ACHN (cell line): ENCODE measurements at regions not wholly inside any gene's neighbourhood (a gene's known extent, or its start where the extent isn't known, plus 50 kb on each side); places are given as distances from the start of the nearest gene placed in this dataset.
A peak's percentile ranks its signal among the peaks of the same experiment; 100 is the strongest.
"Not testable (repeated sequence)": the region's sequence is repeated elsewhere in the genome, so short reads cannot be mapped to it uniquely, and the experiment has no call there.

Experiments used
- DNase-seq: peaks from one replicate; pipeline ENCODE4 v3.0.0-alpha.2; 2015
- in situ Hi-C: cut with HindIII; loops from 2 replicates; pipeline ENCODE4 v1.10.0; 2017; ENCODE audit warnings: low sequenced_read_pairs, low pct_ligation_motif_present, low pct_unique_long_range_greater_than_20kb

DNA sequence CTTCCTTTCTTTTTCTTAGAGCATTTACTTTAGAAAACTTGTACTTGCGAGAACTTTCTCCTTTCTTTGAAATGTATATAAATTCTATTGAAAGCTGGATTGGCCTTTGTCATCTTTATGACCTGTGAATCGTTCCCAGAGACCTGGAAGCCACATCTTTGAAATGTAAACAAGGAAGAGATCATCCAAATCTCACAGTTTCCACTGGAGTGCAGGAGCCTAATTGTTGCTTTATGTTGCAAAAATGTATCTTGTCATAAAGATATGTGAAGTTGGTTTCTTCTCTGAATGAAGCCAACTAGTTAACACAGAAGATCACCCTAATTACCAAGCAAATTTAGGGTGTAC is 1101.8 kb downstream of the TAF11L14 start:
- in situ Hi-C loops, result no loop called here
- DNase-seq, result no peak

DNA sequence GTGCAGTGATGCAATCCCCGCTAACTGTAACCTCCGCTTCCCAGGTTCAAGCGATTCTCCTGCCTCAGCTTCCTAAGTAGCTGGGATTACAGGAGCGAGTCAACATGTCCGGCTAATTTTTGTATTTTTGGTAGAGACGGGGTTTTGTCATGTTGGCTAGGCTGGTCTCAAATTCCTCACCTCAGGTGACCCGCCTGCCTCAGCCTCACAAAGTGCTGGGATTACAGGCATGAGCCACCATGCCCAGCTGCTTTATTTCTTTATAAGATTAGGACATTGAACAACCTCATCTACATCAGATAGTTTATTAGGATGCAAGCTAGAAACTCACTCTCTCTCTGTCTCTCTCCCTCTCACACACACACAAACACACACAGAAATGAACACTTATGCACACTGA is 1102.5 kb downstream of the TAF11L14 start:
- in situ Hi-C loops, DNase-seq: not testable (repeated sequence)

DNA sequence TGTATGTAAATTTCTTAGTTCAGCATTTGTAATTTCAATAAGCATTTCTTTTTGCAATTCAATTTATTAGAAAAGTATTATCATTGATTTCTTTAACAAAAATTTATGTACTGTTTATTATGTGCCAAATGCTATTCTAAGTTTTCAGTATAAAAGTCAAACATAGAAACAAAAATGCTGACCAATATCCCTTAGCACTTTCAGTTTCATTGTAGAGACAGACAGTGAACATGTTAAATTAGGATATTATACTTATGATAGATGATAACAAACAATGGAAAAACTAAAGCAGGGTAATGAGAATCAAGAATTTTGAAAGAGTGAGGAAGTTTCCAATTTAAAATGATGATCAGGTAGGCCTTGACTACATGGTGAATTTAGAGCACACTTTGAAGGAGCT is 1106.0 kb downstream of the TAF11L14 start:
- in situ Hi-C loops, result no loop called here
- no peak for DNase-seq

DNA sequence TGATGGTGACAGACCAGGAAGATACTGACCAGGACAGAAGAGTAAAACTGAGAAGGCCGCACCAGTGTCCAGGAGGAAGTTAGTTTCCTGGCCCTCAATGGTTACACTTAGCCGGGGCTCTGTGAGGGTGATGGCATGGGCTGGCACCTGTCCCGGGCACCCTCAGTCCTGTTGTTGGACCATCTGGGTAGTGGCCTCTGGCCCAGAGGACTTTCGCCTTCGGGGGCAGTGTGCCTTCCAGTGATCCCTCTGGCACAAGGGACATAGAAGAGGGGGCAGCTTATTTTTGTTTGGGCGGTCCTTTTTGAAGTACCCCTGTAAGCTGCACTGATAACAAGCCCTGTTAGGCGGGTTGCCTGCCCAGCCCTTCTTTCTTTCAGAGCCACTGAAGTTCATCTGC is 1108.6 kb downstream of the TAF11L14 start:
- no peak for DNase-seq
- in situ Hi-C loops, result no loop called here

DNA sequence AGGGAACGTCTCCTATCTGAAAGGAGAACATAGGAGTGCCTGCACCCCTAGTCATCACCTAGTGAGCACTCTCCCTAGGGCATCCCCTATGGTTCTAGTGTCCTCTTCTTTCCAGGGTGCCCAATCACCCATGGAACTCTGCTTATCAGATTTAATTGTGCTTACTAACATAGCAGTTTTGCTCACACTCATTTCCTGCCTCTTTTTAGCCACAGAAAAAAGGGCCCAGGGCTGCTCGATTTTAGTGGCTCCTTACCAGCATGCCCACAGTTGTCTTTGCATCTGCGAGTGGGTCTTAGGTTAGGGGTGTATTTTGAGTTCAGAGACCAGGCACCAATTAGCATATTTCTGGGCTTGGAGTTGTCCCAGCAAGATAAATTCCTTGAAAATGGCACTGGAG is 1110.2 kb downstream of the TAF11L14 start:
- in situ Hi-C loops, result no loop called here
- no peak for DNase-seq

DNA sequence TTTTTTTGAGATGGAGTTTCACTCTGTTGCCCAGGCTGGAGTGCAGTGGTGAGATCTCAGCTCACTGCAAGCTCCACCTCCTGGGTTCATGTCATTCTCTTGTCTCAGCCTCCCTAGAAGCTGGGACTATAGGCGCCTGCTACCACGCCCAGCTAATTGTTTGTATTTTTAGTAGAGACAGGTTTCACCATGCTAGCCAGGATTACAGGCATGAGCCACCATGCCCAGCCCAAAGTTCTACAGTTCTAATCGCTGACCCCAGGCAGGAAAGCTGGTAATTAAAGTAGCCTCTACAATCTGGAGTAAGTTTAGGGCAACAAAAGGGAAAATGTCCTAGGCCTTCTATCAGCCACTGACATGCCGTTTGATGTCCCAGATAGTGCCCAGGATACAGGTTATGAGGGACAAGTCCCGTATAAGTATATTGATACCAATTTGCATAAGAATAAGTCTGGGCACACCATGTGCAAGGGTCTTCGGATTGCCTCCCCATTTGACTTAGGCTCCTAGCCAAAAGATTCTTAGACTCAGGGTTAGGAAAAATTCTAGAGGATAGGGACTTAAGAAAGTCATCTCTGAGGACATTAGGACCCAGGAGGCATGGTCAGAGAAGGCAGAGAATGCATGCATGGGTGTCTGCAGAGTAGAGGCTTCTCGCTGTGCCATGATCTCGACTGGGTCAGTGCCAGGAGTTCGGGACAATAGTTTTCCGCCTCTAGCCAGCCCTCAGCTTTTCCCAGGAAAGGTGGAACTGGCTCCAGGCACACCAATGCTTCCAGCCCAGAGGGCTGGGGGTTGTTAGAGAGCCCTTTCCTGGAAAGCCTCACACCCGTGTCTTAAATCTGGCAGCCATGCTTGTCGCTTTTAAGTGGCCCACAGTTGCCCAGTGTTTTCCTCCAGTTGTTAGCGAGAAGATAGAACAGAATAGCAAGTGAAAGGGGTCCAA is 1111.1 kb downstream of the TAF11L14 start:
- peak; percentile 43 for DNase-seq
- in situ Hi-C loops, result no loop called here

DNA sequence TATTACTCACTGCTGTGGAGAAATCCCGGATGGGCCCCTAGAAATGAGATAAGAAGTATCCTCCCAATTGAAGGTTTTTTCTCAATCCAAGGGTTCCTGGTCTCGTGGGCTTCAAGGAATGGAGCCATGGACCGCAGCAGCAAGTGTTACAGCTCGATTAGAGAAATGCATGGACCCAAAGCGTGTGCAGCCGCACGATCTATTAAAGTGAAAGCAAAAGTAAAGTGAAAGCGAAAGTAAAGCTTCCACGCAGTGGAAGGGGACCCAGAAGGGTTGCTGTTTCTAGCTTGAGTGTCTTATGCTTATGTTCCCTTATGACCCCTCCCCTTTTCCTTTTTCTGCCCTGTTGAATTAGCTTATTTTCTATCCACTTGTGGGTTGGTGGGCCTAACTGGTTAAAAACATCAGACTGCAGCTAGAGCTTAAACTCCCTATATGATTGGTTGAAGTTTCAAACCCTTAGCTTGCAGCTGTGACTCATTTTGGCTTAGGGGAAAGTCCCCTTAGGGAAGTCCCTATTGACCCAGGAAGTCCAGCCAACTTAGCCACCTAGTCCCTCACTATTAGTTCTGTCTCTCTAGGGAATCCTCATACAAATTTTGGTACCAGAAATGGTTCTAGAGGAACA is 1111.8 kb downstream of the TAF11L14 start:
- in situ Hi-C loops, result no loop called here
- peak; percentile 81 for DNase-seq

DNA sequence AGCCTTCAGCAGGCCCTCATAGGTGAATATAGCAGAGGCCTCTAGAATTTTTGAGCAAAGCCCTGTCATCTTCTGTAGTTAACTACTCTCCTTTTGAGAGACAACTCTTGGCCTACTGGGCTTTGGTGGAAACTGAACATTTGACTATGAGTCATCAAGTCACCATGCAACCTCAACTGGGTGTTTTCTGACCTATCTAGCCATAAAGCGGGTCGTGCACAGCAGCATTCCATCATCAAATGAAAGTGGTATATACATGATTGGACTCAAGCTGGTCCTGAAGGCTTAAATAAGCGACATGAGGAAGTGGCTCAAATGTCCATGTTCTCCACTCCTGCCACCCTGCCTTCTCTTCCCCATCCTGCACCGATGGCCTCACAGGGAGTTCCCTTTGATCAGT is 1115.5 kb downstream of the TAF11L14 start:
- in situ Hi-C loops, result no loop called here

DNA sequence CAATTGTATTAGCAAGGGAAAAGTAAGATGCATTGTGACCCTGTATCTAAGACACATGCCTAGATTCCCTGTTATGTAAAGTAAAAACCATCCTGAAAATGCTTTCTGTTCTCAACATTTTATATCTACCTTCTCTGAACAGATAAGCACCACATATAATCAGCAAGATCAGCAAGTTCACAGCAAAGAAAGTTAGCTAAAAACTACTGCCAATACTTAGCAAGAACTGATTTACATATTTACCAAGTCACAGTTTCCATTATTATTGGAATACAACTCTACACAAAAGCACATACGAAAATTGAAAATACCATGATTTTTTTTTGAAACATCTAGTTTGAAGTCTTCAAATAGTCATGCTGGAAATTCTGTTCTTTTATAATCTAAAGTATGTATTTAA is 1118.1 kb downstream of the TAF11L14 start:
- in situ Hi-C loops, result no loop called here
- no peak for DNase-seq

More for the DNA sequence above, 1115.5 kb downstream of the TAF11L14 start:
- DNase-seq, result no peak

DNA sequence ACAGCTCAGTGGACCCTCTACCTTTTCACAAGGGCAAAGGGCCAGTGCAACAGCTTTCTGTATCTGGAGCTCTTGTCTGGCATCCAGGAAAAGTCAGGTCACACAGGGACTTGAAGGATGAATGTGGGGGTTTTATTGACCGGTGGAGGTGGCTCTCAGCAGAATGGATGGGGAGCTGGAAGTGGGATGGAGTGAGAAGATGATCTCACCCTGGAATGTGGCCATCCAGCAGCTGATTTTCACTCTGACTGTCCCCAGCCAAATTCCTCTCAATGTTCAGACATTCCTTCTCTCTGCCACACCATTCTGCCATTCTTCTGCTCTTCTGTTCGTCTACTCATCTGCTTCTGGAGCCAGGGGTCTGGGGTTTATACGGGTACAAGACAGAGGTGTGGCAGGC is 1119.9 kb downstream of the TAF11L14 start:
- in situ Hi-C loops, result no loop called here
- no peak for DNase-seq

DNA sequence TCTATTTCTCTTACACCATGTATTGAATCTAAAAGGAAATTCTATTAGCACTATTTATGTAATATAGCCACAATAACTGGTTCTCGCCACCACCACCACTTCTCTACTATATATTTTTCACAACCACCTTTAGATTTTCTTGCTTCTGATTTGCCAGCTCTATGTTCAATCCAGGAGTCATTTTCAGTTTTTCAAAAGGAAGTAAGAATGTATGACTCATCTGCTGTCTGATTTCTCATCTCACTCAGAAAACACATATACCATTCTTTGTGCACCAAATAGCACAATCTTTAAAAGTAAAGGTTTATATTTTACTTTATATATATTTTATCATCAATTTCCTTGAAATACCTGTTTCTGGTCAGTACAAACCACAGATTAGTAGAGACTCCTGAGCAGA is 1127.5 kb downstream of the TAF11L14 start:
- peak; percentile 25 for DNase-seq
- in situ Hi-C loops, result no loop called here

DNA sequence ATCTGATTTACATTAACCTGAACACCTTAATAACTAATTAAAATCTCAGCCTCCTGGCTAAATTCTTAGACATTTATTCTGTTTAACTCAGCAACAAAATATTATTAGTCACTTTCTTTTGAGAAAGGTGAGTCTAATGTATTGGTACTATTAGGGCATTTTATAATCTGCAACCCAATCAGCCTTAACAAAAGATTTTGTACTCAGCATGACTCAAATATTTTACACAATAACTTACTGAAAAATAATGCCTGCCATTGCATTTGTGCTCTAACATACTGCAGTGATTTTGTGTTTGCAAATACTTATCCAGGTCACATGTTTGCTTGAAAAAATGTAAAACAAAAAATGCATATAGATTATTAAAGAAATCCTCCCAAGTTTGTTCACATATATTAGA is 1129.9 kb downstream of the TAF11L14 start:
- in situ Hi-C loops, result no loop called here
- no peak for DNase-seq

DNA sequence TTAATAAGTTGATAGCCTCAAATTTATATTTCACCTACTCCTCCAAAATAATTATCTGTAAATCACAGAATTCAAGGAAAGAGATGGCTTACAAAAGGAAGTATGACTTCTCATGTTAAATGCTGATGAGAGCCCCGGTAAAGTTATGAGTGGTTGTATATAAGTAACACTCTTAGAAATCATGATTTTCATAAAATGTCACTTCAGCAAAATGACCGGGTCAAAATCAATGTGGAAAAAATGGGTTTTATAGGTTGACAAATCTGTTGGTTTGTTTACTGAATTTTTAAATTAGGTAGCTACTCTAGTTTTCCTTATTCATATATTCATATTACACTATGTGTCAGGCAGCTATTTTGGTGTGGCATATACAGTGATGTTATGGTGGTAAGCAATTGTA is 1131.0 kb downstream of the TAF11L14 start:
- in situ Hi-C loops, result no loop called here

DNA sequence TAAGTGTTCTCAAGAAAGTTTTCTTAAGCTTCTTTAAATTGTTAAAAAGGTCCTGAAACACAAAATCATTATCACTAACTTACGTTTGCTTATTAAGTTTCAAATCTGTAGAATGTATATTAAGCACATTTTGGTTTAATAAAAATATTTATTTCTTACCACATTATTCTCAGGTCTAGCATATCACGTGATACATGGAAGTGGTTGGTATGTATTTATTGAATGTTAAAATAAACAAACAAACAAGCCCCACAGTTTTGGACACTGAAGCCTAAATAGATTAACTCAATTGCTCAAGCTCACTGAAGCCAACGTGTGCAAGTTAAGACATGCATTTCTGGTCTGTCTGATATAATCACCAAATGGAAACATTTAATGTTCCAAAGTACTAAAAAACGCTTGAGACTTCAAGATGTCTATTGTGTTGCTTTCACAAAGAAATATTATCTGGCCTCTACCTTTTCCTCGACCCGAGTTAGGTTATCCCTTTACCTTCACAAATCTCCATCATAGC is 1136.9 kb downstream of the TAF11L14 start:
- in situ Hi-C loops, result no loop called here
- no peak for DNase-seq

More for the DNA sequence above, 1131.0 kb downstream of the TAF11L14 start:
- no peak for DNase-seq

DNA sequence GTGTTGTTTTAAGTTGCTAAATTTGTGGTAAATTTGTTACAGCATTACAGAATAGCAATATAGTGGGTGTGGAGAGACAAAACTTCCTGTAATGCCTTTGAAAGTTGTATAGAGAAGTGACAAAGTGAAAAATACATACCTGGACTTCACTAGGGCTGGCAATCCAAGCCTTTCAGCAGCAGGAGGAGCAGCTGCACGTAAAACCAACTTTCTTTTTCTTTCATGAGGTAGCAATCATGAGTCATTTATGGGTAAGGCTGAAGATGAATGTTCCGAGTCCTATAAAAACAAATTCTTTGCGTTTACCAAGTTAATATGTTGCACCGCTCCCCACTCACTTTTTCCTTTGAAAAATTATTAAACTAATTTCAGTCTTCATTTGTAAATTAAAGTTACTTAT is 1138.2 kb downstream of the TAF11L14 start:
- in situ Hi-C loops, result no loop called here
- peak; percentile 71 for DNase-seq

DNA sequence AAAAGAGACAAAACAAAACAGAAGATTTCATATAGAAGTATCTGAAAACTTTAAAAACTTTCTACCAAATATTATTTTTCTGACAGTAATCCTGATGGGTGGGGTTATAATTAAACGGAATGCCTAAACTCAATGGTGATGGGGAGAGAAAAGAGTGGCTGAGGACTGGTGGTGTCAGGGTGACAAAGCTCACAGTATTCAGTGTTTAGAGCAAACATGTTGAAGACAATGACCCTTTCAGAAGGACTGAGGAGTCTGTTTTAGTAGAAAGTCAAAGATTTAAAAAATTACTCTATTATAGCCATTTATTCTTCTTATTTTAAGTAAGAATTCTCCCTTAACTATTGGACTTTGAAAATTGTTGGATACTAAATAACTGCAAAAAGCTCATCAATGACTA is 1144.0 kb downstream of the TAF11L14 start:
- DNase-seq, result no peak
- in situ Hi-C loops, result no loop called here

DNA sequence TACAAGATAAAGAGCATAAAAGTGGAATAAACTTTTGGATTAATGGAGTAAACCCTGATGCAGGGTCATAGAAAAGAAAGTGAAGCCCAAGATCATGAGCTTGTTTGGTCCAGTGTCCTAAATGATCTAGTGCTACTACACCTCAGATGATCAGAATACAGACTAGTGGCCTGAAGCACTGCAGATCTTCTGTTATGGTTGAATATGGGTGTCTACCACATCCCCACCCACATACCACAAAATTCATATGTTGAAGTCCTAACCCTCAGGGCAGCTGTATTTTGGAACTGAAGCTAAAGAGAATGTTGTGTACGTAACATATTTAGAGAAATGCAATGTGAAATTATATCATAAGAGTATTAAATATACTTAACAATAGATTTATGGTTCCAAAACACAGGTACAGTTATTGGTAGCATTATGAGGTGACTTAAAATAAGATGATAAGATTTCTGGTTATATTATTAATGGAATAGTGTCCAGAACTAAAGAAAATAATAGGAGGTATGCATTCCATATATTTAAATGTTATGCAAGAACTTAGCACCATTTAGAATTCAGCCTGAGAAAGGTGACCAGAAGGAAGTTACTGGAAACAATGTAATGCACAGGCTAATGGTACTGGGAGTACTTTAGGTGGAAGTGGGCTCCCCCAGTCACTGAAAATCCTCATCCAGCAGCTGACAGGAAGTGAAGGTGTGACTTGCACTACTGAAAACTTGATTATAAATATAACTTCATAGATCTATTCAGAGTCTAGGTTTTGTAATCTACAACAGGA is 1155.1 kb downstream of the TAF11L14 start:
- in situ Hi-C loops, result no loop called here
- DNase-seq, result no peak

DNA sequence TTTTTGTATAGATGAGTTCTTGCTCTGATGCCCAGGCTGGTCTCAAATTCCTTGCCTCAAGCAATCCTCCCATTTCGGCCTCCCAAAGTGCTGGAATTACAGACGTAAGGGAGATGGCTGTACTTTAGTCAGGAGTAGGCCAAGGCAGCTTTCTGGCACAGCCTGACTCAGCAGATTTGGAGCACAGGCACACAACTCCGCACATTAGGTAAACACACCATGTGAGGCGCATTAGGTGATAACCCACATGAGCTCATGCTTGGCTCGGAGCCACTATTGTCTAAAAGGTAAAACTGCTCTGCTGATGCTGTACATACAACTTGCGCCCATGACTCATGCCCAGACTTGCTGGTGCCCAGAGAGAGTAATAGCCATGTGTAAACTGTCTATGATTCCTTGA is 1157.9 kb downstream of the TAF11L14 start:
- in situ Hi-C loops, result no loop called here
- DNase-seq, result no peak

DNA sequence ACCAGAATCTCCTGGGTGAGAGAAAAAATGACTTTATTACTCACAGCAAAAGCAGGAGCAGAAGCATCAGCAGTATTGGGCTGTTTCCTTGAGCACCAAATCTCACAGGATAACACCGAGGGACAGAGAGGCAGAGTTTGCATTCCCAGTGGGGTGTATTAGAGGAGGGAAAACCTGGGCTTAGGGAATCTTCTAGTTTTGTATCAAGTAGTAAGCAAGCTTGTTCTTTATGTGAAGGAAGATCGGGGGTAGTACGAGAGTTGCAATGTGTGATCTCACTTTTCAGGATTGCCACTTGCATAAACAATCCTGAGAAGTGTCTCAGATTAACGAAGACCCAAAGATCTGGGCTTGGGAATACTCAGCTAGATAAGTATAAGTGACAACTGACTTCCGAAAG is 1163.0 kb downstream of the TAF11L14 start:
- in situ Hi-C loops, result no loop called here
- no peak for DNase-seq
